HCT116 (cell line): ENCODE measurements at regions not wholly inside any gene's neighbourhood (a gene's known extent, or its start where the extent isn't known, plus 50 kb on each side); places are given as distances from the start of the nearest gene placed in this dataset.

ENCODE experiments used
- ATAC-seq: fragments of 200-7000 bp; cut with Tn5 transposase; 2 replicates; pipeline ENCODE4 v1.9.1; 2020; ENCODE audit warnings: mild to moderate bottlenecking, moderate library complexity
- BruUV-seq: library from RNA; stranded (reverse); fragments of 400-500 nt; replicated peaks from 2 replicates; lab custom pipeline; 2021; lab: Mats Ljungman, UMichigan
- CTCF ChIA-PET: fragments of 300-600 bp; sonication (Branson Sonifier 250); formaldehyde crosslinking; loops from one replicate; lab custom pipeline; 2021; ENCODE audit warnings: antibody characterized with exemption; lab: Charles Lee
- POLR2A ChIA-PET: fragments of 300-600, 350-600 bp; sonication (Branson Sonifier 250); formaldehyde crosslinking; loops from one replicate; lab custom pipeline; 2021; ENCODE audit warnings: antibody characterized with exemption; lab: Charles Lee
- RAD21 ChIA-PET, 2 experiments: fragments of 300-600 bp; sonication (Branson Sonifier 250); formaldehyde crosslinking; loops; one replicate each; lab custom pipeline; 2023; ENCODE audit warnings: low total read pairs in 2 of 2; ENCODE audit not compliant: uncharacterized antibody in 2 of 2, unreplicated experiment in 2 of 2, low non-redundant PET in 1 of 2; lab: Charles Lee
- DNase-seq: peaks from one replicate; pipeline ENCODE4 v3.0.0-alpha.2; 2010; ENCODE audit warnings: low read depth, low spot score
- H2AFZ ChIP-seq: fragments of 200-600 bp; shearing (Covaris generic), sonication (generic); 2 replicates; pipeline ENCODE4 v1.6.1; 2017; ENCODE audit warnings: low read depth, mixed run types, mixed read lengths, antibody characterized with exemption, low read length; ENCODE audit not compliant: poor library complexity, severe bottlenecking
- H3K27ac ChIP-seq: 2 replicates; pipeline ENCODE4 v1.5.1; 2012; ENCODE audit warnings: low read depth, low read length
- H3K27me3 ChIP-seq: fragments of 200-600 bp; sonication (generic); 2 replicates; pipeline ENCODE4 v1.6.1; 2016; ENCODE audit warnings: mixed run types, low read length, mixed read lengths; ENCODE audit not compliant: insufficient read depth
- H3K36me3 ChIP-seq, 2 experiments: fragments of 200-500 bp in 1 of 2; fragments of 200-600 bp in 1 of 2; sonication (Bioruptor generic) in 1 of 2; sonication (generic) in 1 of 2; 2 replicates each; pipeline versions ENCODE4 v1.5.1 to v1.6.1; 2014 to 2016; ENCODE audit warnings: low read length in 2 of 2, inconsistent platforms in 1 of 2, mixed read lengths in 1 of 2, mixed run types in 1 of 2; ENCODE audit not compliant: insufficient read depth in 2 of 2, control insufficient read depth in 1 of 2
- H3K4me1 ChIP-seq, 2 experiments: fragments of 200-600 bp in 1 of 2; sonication (generic) in 1 of 2; 2 replicates each; pipeline versions ENCODE4 v1.5.1 to v1.6.1; 2012 to 2017; ENCODE audit warnings: low read length in 2 of 2, inconsistent platforms in 1 of 2, mild to moderate bottlenecking in 1 of 2, mixed read lengths in 1 of 2, mixed run types in 1 of 2, moderate library complexity in 1 of 2; ENCODE audit not compliant: insufficient read depth in 2 of 2, control insufficient read depth in 1 of 2
- H3K4me2 ChIP-seq: fragments of 200-600 bp; sonication (generic); 2 replicates; pipeline ENCODE4 v1.6.1; 2017; ENCODE audit warnings: mixed run types, low read length, mixed read lengths
- H3K4me3 ChIP-seq, 2 experiments: fragments of 200-600 bp in 1 of 2; sonication (generic) in 1 of 2; replicated peaks in 1 of 2; 2 replicates each; pipeline ENCODE4 v1.5.1; 2011 to 2016; ENCODE audit warnings: low read length in 2 of 2, control low read depth in 1 of 2, low read depth in 1 of 2, mild to moderate bottlenecking in 1 of 2, mixed read lengths in 1 of 2, mixed run types in 1 of 2
- H3K79me2 ChIP-seq: fragments of 200-600 bp; sonication (generic); 2 replicates; pipeline ENCODE4 v1.6.1; 2017; ENCODE audit warnings: mild to moderate bottlenecking, mixed run types, low read length, moderate library complexity, mixed read lengths; ENCODE audit not compliant: insufficient read depth
- H3K9ac ChIP-seq: fragments of 200-600 bp; sonication (generic); 2 replicates; pipeline ENCODE4 v1.6.1; 2016; ENCODE audit warnings: low read length, mixed read lengths
- H3K9me2 ChIP-seq: fragments of 200-600 bp; sonication (generic), shearing (Covaris generic); 2 replicates; pipeline ENCODE4 v1.6.1; 2017; ENCODE audit warnings: mixed run types, mild to moderate bottlenecking, moderate library complexity; ENCODE audit not compliant: insufficient read depth
- H3K9me3 ChIP-seq, 2 experiments: fragments of 200-500 bp in 1 of 2; fragments of 200-600 bp in 1 of 2; sonication (Bioruptor generic) in 1 of 2; sonication (generic) in 1 of 2; 2 replicates each; pipeline ENCODE4 v1.6.1; 2014 to 2017; ENCODE audit warnings: low read length in 2 of 2, mixed read lengths in 2 of 2, inconsistent platforms in 1 of 2, low read depth in 1 of 2, mild to moderate bottlenecking in 1 of 2, mixed run types in 1 of 2, moderate library complexity in 1 of 2; ENCODE audit not compliant: control insufficient read depth in 1 of 2, insufficient read depth in 1 of 2
- H4K20me1 ChIP-seq: fragments of 200-600 bp; sonication (generic), shearing (Covaris generic); 2 replicates; pipeline ENCODE4 v1.6.1; 2017; ENCODE audit warnings: mixed run types, mild to moderate bottlenecking, moderate library complexity; ENCODE audit not compliant: insufficient read depth
- EZH2phosphoT487 ChIP-seq: fragments of 200-600 bp; IDR thresholded peaks from 2 replicates; pipeline ENCODE4 v1.6.1; 2018; ENCODE audit warnings: antibody characterized with exemption, borderline replicate concordance
- SP1 ChIP-seq: IDR thresholded peaks from 2 replicates; pipeline ENCODE4 v1.6.1; 2012; ENCODE audit warnings: low read depth
- ZFX ChIP-seq: fragments of 450-650 bp; IDR thresholded peaks from 2 replicates; pipeline ENCODE4 v1.6.1; 2017
- ZNF274 ChIP-seq: fragments of 200-500 bp; sonication (Bioruptor generic); IDR thresholded peaks from 2 replicates; pipeline ENCODE4 v1.6.1; 2014; ENCODE audit warnings: mild to moderate bottlenecking, low read depth, low read length, inconsistent platforms
- intact Hi-C: fragments of 100-400 bp; cut with micrococcal nuclease; formaldehyde crosslinking; loops from 2 replicates; pipeline ENCODE4 v1.10.0; 2022
- TF ChIP-seq, protein P1 (sequence below): IDR thresholded peaks from 2 replicates; pipeline ENCODE4 v1.6.1; 2011; ENCODE audit warnings: mild to moderate bottlenecking, low read length, moderate library complexity; ENCODE audit not compliant: insufficient replicate concordance; ENCODE audit errors: extremely low read depth
- TF ChIP-seq, protein P2 (sequence below): IDR thresholded peaks from 2 replicates; pipeline ENCODE4 v1.6.1; 2012
- TF ChIP-seq, protein P3 (sequence below): IDR thresholded peaks from 2 replicates; pipeline ENCODE4 v1.6.1; 2012; ENCODE audit warnings: low read depth

DNA sequence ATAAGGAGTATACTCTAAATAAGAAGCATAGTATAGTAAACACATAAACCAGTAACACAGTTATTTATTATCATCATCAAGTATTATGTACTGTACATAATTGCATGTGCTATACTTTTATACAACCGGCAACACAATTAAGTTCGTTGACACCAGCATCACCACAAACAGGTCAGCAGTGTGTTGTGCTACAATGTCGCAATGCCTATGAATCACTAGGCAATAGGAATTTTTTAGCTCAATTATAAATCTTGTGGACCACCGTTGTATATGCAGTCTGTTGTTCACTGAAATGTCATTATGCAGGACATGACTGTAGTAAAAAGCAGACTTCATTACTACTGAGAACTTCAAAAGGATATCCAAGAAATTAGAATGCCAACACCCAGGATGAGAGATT, 177.0 kb downstream of the PDCD6IP start:
- no peaks in the 10 kb centered on the region for H3K4me1 ChIP-seq
- intact Hi-C loops, result no loop called here
- CTCF ChIA-PET, result no interaction called here
- H3K79me2 ChIP-seq, result no peaks in the 10 kb centered on the region
- TF ChIP-seq SP1 (no peak), ZFX (no peak), ZNF274 (no peak)
- RAD21 ChIA-PET, result no interaction called here
- ATAC-seq (no peak), DNase-seq (no peak)
- H3K9me2 ChIP-seq, result no peaks in the 10 kb centered on the region
- peaks cover 20% of the 10 kb centered on the region for H3K27me3 ChIP-seq
- no TSS peak for BruUV-seq
- no peak overlapping the region for H3K27ac ChIP-seq
- H3K9me3 ChIP-seq, result no peaks in the 10 kb centered on the region
- POLR2A ChIA-PET, result no interaction called here
- H3K4me2 ChIP-seq, result no peak overlapping the region
- no peaks in the 10 kb centered on the region for H3K36me3 ChIP-seq
- H4K20me1 ChIP-seq, result no peaks in the 10 kb centered on the region; the same call in 1 of the 2 replicates
- H2AFZ ChIP-seq, result no peak overlapping the region
- H3K9ac ChIP-seq, result no peak overlapping the region
- no peak overlapping the region for H3K4me3 ChIP-seq

DNA sequence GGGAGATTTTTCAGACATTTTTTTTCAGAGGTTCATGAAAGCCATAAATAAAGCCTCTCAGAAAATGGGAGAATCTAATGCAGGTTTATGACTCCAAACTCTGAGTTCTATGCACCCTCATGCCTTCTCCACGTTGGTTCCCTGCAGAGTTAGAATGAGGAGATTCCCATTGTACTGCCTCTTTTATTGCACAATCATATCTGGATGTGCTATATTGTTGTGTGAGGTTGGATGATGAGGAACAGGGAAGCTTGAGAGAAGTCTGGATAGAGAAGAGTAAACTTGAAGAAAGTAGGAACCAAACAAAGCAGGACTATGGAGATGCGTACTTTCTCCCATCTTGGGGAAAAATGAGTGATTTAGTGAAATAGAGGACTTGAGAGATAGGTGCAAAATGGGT, 178.8 kb downstream of the PDCD6IP start:
- ChIA-PET CTCF (no interaction called here), RAD21 (no interaction called here)
- H3K9ac ChIP-seq, result no peak overlapping the region

More for the DNA sequence above, 178.8 kb downstream of the PDCD6IP start:
- no peak overlapping the region for H3K27ac ChIP-seq
- BruUV-seq, result no TSS peak
- no peaks in the 10 kb centered on the region for H3K9me2 ChIP-seq
- H3K36me3 ChIP-seq, result no peaks in the 10 kb centered on the region
- H3K79me2 ChIP-seq, result no peaks in the 10 kb centered on the region
- POLR2A ChIA-PET, result no interaction called here
- H2AFZ ChIP-seq, result no peak overlapping the region
- DNase-seq (no peak), ATAC-seq (no peak)
- peaks cover 12% of the 10 kb centered on the region for H3K27me3 ChIP-seq
- no peaks in the 10 kb centered on the region for H3K9me3 ChIP-seq
- no peak for TF ChIP-seq SP1
- TF ChIP-seq, protein P1, sequence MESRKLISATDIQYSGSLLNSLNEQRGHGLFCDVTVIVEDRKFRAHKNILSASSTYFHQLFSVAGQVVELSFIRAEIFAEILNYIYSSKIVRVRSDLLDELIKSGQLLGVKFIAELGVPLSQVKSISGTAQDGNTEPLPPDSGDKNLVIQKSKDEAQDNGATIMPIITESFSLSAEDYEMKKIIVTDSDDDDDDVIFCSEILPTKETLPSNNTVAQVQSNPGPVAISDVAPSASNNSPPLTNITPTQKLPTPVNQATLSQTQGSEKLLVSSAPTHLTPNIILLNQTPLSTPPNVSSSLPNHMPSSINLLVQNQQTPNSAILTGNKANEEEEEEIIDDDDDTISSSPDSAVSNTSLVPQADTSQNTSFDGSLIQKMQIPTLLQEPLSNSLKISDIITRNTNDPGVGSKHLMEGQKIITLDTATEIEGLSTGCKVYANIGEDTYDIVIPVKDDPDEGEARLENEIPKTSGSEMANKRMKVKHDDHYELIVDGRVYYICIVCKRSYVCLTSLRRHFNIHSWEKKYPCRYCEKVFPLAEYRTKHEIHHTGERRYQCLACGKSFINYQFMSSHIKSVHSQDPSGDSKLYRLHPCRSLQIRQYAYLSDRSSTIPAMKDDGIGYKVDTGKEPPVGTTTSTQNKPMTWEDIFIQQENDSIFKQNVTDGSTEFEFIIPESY, result no peak
- TF ChIP-seq, protein P2, sequence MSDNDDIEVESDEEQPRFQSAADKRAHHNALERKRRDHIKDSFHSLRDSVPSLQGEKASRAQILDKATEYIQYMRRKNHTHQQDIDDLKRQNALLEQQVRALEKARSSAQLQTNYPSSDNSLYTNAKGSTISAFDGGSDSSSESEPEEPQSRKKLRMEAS, result no peak
- TF ChIP-seq, protein P3, sequence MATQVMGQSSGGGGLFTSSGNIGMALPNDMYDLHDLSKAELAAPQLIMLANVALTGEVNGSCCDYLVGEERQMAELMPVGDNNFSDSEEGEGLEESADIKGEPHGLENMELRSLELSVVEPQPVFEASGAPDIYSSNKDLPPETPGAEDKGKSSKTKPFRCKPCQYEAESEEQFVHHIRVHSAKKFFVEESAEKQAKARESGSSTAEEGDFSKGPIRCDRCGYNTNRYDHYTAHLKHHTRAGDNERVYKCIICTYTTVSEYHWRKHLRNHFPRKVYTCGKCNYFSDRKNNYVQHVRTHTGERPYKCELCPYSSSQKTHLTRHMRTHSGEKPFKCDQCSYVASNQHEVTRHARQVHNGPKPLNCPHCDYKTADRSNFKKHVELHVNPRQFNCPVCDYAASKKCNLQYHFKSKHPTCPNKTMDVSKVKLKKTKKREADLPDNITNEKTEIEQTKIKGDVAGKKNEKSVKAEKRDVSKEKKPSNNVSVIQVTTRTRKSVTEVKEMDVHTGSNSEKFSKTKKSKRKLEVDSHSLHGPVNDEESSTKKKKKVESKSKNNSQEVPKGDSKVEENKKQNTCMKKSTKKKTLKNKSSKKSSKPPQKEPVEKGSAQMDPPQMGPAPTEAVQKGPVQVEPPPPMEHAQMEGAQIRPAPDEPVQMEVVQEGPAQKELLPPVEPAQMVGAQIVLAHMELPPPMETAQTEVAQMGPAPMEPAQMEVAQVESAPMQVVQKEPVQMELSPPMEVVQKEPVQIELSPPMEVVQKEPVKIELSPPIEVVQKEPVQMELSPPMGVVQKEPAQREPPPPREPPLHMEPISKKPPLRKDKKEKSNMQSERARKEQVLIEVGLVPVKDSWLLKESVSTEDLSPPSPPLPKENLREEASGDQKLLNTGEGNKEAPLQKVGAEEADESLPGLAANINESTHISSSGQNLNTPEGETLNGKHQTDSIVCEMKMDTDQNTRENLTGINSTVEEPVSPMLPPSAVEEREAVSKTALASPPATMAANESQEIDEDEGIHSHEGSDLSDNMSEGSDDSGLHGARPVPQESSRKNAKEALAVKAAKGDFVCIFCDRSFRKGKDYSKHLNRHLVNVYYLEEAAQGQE, result no peak
- no peak for TF ChIP-seq EZH2phosphoT487
- no peak overlapping the region for H3K4me3 ChIP-seq
- H3K4me1 ChIP-seq, result no peaks in the 10 kb centered on the region
- H3K4me2 ChIP-seq, result no peak overlapping the region
- intact Hi-C loops, result no loop called here
- no peaks in the 10 kb centered on the region; the same call in 1 of the 2 replicates for H4K20me1 ChIP-seq
